ENCODE measurements at regions not wholly inside any gene's neighbourhood (a gene's known extent, or its start where the extent isn't known, plus 50 kb on each side); places are given as distances from the start of the nearest gene placed in this dataset.

GRCh38 chr4:155564086-155564485 is 102.6 kb upstream of the GUCY1A1 start:
- no peak for DNase-seq (ENCODE audit: low read depth, low spot score)

- DNase-seq (ENCODE audit: low read depth, low spot score), result no peak
These were observed 106.7 kb upstream of the GUCY1A1 start for GRCh38 chr4:155559915-155560314.

DNA sequence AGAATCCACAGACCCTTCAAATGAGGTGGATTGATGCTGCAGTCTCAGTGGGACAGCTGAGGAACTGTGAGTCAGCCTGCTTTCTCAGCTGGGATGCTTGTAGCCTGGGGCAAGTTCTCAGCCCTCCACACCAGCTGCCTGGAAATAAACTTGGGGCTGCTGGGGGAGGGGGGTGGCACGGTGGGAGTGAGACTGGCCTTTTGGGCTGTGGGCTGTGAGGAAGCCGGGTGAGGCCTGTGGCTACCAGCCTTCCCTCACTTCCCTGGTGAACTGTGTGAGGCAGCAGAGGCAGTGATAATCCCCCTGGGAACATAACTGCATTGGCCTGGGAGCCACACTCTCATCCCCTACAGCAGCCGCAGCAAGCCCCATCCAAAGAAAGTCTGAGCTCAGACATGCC is 114.5 kb upstream of the GUCY1A1 start:
- no peak for DNase-seq (ENCODE audit: low read depth, low spot score)

- DNase-seq (ENCODE audit: low read depth, low spot score), result no peak
These were observed 118.5 kb upstream of the GUCY1A1 start for GRCh38 chr4:155548173-155548572.

DNA sequence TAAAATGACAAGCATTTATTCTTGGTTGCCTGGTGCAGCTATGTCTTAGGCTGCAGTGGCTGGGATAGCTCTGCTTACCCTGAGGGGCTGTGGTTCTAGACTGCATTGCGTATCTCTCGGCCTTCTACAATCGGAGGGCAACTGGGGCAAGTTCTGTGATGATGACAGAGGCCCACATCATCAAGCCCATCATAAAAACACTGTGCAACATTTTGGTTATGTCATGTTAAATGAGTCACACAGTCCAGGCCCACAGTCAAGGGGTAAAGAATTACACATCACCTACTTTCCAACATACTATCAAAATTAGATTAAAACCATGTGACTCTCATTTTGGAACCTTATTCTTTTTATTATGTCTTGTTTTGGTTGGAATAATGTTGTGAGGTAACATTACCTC is 120.2 kb upstream of the GUCY1A1 start:
- no peak for DNase-seq (ENCODE audit: low read depth, low spot score)

- no peak for DNase-seq (ENCODE audit: low read depth, low spot score)
These were observed 121.2 kb upstream of the GUCY1A1 start for GRCh38 chr4:155545456-155545855.

GRCh38 chr4:155544547-155544946 is 122.1 kb upstream of the GUCY1A1 start:
- DNase-seq (ENCODE audit: low read depth, low spot score), result no peak

DNA sequence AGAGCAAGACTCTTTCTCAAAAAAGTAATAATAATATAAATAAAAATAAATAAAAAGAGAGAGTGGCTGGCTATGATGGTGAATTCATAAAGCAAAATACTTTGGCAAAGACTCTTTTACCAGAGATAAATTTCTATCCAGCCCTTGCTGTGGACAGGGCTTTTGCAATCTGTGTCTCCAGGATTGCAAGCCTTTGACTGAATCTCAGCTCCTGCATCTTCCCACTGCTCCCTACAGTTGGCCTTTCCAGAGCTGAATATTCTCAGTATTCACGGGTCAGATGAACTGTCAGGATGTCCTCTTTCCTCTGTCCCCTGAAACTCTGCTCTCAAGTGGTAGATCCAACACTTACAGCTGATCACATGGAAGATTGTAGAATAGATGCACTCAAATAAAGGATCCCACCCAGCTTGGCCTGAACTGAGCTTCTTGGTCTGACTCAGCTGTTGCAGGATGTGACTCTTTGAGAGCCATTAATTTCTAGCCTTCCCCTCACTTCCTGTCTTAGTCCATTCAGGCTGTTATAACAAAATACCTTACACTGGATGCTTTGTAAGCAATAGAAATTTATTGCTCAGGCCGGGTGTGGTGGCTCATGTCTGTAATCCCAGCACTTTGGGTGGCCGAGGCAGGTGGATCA is 123.4 kb upstream of the GUCY1A1 start:
- DNase-seq (ENCODE audit: low read depth, low spot score), result no peak

DNA sequence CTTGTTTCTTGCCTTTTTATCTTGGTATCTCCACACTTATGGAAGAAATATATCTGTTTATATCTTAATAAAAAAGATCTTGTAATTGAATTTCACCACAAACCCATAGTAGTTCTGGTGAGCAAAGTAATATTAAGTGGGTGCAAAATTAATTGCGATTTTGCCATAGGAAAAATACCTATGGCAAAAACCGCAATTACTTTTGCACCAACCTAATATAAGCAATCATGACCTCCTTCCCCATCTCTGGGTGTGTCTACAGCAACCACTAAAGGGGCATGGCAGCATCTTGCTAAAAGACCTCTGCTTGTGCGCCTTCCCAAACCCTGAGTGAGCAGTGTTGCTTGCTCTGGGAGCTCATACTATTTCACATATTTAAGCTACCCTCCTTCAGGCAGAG is 124.2 kb upstream of the GUCY1A1 start:
- DNase-seq (ENCODE audit: low read depth, low spot score), result no peak

DNA sequence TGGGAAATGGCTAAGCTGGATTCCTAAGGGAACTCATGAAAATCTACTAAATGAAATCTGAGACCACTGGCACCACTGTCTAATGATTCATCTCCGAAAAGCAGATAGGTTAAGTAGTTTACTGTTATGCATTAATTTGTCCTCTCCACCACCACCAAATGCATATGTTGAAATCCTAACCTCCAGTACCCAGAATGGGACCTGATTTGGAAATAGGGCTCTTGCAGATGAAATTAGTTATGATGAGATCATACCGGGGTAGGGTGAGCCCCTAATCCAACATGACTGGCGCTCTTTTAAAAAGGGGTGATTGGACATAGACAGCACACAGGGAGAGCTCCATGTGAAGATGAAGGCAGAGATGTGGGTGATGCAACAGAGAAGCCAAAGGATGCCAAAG is 124.9 kb upstream of the GUCY1A1 start:
- DNase-seq (ENCODE audit: low read depth, low spot score), result no peak

GRCh38 chr4:155540698-155541097 is 126.0 kb upstream of the GUCY1A1 start:
- no peak for DNase-seq (ENCODE audit: low read depth, low spot score)

DNA sequence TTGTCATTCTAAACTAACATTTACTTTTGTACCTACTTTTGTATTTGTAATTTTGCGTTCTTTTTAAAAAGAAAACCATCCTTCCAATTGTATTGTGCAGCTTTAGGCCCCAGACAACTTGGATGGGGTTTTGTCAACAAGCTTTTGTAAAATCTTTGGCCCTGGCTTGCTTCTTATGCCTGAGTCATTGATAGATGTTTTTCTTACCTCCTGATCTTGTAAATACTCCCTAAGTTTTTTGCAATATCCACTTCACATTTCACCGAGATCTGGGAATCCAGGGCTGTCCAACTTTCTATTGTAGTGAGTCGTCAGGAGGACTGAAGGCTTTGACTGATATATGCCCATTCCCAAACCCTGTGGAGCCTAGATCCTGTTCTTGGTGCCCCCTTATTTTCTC is 126.9 kb upstream of the GUCY1A1 start:
- no peak for DNase-seq (ENCODE audit: low read depth, low spot score)

- DNase-seq (ENCODE audit: low read depth, low spot score), result no peak
These were observed 130.7 kb upstream of the GUCY1A1 start for GRCh38 chr4:155535802-155536454.

DNA sequence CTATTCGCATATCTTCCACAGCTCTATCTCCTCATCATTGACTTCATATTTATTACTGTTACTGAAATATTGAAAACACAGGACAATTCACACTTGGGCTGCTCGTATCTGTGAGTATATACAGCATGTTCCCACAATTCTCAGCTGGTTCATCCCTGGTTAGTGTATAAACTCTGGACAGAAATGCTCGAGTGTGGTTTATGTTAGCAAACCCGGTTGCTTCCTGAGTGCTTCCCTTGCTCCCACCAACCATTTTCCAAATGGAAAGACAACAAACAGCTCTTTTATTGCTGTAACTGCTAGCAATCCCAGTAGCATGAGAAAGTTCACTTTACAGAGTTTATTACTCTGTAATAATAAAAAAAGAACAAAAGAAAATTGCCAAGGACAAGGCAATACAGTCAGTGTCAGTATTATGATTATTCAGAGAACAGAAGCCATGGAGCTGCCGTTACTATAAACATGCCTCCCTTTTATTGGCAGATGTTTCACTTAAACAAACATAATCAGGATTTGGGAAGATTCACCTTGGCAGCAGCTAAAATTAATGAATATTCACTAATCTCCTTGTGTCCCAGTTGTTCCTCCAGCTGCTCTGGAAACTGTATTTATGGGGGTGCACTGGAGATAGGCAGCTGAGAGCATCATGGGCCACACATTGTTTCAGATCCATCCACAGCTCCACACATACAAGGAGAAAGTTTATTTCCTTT is 134.1 kb upstream of the GUCY1A1 start:
- no peak for DNase-seq (ENCODE audit: low read depth, low spot score)

DNA sequence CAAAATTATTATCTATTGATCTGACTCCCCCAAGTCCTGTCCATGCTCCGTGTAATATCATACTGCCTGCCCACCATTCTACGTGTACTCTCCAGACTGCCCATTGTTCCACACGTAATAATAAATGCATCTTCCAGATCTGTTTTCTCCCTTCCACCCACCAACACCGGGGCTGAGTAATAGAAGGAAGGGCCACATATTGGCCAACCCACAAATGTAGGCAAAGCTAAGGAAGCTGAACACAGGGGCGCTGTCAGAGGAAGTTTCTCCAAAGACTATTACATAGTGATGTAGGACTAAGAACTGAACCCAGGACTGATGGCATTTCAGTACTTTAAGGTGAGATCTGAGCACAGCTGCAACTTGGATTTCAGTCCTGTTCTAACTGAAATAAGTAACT is 135.8 kb upstream of the GUCY1A1 start:
- DNase-seq (ENCODE audit: low read depth, low spot score), result no peak

DNA sequence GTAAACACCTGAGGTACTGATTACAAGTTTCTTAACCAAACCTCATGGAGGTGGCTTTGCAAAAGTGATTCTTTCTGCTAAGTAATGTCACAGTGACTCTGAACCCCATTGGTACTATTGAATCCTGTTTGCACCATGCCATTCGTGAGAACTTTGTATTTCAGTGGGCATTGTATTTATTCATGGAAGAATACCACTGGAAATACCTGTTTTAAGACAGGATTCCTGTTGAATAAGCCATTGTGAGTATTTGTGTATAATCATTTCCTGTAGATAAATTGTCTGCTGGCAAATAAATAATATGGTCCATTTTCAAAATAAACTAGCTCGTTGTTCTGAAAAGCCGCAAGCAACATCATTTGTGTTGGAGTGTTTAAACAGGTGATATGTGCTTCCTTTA is 136.4 kb upstream of the GUCY1A1 start:
- no peak for DNase-seq (ENCODE audit: low read depth, low spot score)

DNA sequence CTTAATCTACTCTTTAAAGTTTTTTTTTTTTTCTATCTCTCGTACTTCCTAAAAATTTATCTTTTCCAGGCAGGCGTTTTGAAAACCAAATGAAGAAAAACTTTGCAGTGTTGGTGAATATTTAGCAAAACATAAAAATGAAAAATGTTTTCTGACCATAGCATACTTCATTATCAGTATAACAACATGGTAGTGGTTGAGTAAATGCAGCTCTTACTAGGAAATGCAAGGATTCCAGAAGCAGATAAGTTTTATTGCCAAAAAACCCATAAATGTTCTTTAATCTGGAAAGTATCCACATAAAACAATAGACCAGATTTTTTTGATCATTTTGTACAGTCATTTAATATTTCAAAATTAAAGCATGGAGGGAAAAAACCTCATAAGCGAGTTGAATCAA is 136.9 kb upstream of the GUCY1A1 start:
- DNase-seq (ENCODE audit: low read depth, low spot score), result no peak

- no peak for DNase-seq (ENCODE audit: low read depth, low spot score)
These were observed 137.4 kb upstream of the GUCY1A1 start for GRCh38 chr4:155529272-155529671.

- no peak for DNase-seq (ENCODE audit: low read depth, low spot score)
These were observed 140.0 kb upstream of the GUCY1A1 start for GRCh38 chr4:155526452-155527169.

DNA sequence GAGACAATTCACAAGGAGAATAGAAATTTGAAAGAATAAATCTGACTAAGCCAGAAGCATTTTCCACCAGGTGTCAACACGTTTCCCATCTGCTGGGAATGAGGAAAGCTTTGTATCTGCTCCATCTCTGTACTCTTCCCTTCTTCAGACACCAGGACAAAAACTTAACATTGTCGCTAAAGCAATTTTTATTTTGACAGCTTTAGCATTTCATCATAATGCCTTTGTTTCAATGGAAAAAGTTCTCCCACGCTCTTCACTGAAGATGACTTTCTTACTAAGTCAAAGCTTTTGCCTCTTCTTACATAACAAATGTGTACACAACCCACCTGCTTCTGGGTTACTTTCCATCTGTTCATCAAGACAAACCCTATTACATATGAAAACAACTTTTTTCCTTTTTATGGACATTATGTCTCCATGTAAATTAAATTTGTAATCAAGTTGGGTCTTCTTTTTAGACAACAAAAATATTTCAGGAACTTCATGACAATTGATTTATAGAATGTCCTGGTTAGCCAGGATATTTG is 141.7 kb upstream of the GUCY1A1 start:
- no peak for DNase-seq (ENCODE audit: low read depth, low spot score)

GRCh38 chr4:155523358-155523757 is 143.3 kb upstream of the GUCY1A1 start:
- no peak for DNase-seq (ENCODE audit: low read depth, low spot score)

GRCh38 chr4:155522201-155522600 is 144.4 kb upstream of the GUCY1A1 start:
- DNase-seq (ENCODE audit: low read depth, low spot score), result no peak
